ENCODE measurements at regions not wholly inside any gene's neighbourhood (a gene's known extent, or its start where the extent isn't known, plus 50 kb on each side); places are given as distances from the start of the nearest gene placed in this dataset.

DNA sequence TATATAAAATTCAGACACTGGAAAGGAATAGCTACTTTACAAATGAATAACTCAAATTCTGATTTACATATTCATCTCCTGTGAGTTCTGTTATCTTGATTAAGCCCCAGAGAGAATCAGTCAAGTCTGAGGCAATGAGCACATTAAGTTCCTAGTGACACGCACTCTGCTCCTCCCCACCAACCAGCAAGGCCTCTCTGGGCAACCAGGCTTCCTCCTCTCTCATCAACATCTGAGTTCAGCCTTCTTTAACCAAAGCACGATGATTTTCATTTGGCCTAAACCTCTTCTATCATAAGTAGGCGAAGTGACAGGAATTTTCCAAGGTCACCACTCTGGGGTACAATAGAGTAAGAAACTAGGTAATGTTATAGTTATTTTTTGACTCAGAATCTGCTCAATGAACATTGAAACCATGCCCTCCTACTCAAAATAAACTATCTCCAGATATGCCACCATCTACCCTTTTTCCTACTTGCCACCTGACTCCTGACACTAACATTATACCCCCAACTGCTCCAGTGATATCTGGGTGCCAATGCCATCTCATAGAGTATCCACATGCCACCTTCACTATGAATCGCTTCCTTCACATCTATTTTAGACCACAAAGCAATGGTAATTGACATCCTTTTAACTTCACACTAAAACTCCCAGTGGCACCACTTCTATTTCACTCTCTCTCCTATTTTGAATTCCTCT is 114.8 kb downstream of the FAM76B start:
- TF ChIP-seq, protein P1, sequence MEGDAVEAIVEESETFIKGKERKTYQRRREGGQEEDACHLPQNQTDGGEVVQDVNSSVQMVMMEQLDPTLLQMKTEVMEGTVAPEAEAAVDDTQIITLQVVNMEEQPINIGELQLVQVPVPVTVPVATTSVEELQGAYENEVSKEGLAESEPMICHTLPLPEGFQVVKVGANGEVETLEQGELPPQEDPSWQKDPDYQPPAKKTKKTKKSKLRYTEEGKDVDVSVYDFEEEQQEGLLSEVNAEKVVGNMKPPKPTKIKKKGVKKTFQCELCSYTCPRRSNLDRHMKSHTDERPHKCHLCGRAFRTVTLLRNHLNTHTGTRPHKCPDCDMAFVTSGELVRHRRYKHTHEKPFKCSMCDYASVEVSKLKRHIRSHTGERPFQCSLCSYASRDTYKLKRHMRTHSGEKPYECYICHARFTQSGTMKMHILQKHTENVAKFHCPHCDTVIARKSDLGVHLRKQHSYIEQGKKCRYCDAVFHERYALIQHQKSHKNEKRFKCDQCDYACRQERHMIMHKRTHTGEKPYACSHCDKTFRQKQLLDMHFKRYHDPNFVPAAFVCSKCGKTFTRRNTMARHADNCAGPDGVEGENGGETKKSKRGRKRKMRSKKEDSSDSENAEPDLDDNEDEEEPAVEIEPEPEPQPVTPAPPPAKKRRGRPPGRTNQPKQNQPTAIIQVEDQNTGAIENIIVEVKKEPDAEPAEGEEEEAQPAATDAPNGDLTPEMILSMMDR (IDR thresholded peaks at IDR 0.05; ENCODE audit: low read depth, low read length): no peak
- no peak for TF ChIP-seq EZH2phosphoT487 (IDR thresholded peaks at IDR 0.05; ENCODE audit: low read depth)

Data from OCI-LY3 (cell line).